ENCODE measurements at regions not wholly inside any gene's neighbourhood (a gene's known extent, or its start where the extent isn't known, plus 50 kb on each side); places are given as distances from the start of the nearest gene placed in this dataset.

DNA sequence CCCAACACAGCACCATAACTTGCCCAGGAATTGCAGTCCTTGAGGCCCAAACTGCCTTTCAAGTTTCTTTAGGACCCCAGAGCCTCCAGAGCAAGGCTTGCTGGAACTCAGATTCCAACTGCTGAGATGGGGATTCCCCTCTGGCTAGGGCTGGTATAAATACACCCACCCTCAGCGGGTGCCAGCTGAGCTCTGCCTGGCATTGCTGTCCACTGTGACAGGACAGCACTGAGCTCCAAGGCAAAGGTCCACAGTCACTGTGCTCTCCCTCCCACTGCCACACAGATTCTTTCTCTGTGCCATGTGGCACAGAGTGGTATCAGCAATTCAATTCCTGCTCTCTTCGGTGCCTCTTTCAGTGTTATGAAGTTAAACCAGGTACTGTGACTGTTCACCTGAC lies 304.2 kb upstream of the LMCD1 start:
- Histone ChIP-seq H3K36me3 (ENCODE audit: insufficient read depth, low read length) (no peaks in the 10 kb centered on the region), H3K27me3 (ENCODE audit: control insufficient read depth in 1 of 2, insufficient read depth in 2 of 2, low read length in 2 of 2) (no peaks in the 10 kb centered on the region), H3K27ac (ENCODE audit: low read depth in 1 of 2, low read length in 2 of 2) (no peak overlapping the region), H3K4me1 (ENCODE audit: insufficient read depth, low read length) (no peaks in the 10 kb centered on the region), H3K9me3 (ENCODE audit: control insufficient read depth in 1 of 2, insufficient read depth in 1 of 2, low read length in 2 of 2) (no peaks in the 10 kb centered on the region), H3K4me3 (ENCODE audit: low read length) (no peak overlapping the region)
- TF ChIP-seq, protein P1, sequence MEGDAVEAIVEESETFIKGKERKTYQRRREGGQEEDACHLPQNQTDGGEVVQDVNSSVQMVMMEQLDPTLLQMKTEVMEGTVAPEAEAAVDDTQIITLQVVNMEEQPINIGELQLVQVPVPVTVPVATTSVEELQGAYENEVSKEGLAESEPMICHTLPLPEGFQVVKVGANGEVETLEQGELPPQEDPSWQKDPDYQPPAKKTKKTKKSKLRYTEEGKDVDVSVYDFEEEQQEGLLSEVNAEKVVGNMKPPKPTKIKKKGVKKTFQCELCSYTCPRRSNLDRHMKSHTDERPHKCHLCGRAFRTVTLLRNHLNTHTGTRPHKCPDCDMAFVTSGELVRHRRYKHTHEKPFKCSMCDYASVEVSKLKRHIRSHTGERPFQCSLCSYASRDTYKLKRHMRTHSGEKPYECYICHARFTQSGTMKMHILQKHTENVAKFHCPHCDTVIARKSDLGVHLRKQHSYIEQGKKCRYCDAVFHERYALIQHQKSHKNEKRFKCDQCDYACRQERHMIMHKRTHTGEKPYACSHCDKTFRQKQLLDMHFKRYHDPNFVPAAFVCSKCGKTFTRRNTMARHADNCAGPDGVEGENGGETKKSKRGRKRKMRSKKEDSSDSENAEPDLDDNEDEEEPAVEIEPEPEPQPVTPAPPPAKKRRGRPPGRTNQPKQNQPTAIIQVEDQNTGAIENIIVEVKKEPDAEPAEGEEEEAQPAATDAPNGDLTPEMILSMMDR (IDR thresholded peaks at IDR 0.05) = no peak
- Mint-ChIP-seq H3K4me3 (no peak overlapping the region), H3K27ac (no peak overlapping the region), H3K27me3 (peaks cover 12% of the 10 kb centered on the region), H3K9me3 (no peaks in the 10 kb centered on the region), H3K36me3 (ENCODE audit: low read depth) (no peaks in the 10 kb centered on the region), H3K4me1 (ENCODE audit: low read depth) (no peaks in the 10 kb centered on the region)
- CTCF ChIA-PET = no interaction called here
- no peak for ATAC-seq (ENCODE audit: poor library complexity)
- no peak for DNase-seq
- intact Hi-C loops (cut with DNase I, micrococcal nuclease) = no loop called here
- POLR2A ChIA-PET = no interaction called here

DNA sequence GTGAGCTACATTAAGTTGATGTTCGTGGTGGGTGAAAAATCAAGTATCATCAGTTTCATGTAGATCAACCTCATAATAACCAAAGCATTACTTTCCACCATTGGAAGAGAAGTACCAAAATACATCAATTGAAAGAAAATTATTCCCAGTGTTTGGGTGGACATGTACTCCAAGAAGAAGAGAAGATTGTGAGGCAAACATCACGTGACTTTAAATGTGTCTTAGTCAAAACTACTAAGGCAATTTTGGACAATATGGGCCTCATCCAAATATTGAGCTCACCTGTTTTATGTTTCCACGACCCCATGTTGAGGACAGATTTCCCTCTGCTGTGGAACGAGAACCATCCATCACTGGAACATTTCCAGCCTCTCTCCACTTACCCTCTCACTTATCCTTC lies 303.0 kb upstream of the LMCD1 start:
- H3K9me3 ChIP-seq (ENCODE audit: control insufficient read depth in 1 of 2, insufficient read depth in 1 of 2, low read length in 2 of 2) = no peaks in the 10 kb centered on the region
- CTCF ChIA-PET = no interaction called here
- Mint-ChIP-seq H3K27me3 (peaks cover 12% of the 10 kb centered on the region), H3K36me3 (ENCODE audit: low read depth) (no peaks in the 10 kb centered on the region), H3K4me3 (no peak overlapping the region), H3K9me3 (no peaks in the 10 kb centered on the region), H3K27ac (no peak overlapping the region), H3K4me1 (ENCODE audit: low read depth) (no peaks in the 10 kb centered on the region)
- H3K27me3 ChIP-seq (ENCODE audit: control insufficient read depth in 1 of 2, insufficient read depth in 2 of 2, low read length in 2 of 2) = no peaks in the 10 kb centered on the region
- H3K4me1 ChIP-seq (ENCODE audit: insufficient read depth, low read length) = no peaks in the 10 kb centered on the region
- no peak for DNase-seq
- POLR2A ChIA-PET = no interaction called here
- no peak overlapping the region for H3K4me3 ChIP-seq (ENCODE audit: low read length)
- no peak for ATAC-seq (ENCODE audit: poor library complexity)
- H3K36me3 ChIP-seq (ENCODE audit: insufficient read depth, low read length) = no peaks in the 10 kb centered on the region
- H3K27ac ChIP-seq (ENCODE audit: low read depth in 1 of 2, low read length in 2 of 2) = no peak overlapping the region
- intact Hi-C loops (cut with DNase I, micrococcal nuclease) = no loop called here
- TF ChIP-seq, protein P1 (IDR thresholded peaks at IDR 0.05) = no peak

DNA sequence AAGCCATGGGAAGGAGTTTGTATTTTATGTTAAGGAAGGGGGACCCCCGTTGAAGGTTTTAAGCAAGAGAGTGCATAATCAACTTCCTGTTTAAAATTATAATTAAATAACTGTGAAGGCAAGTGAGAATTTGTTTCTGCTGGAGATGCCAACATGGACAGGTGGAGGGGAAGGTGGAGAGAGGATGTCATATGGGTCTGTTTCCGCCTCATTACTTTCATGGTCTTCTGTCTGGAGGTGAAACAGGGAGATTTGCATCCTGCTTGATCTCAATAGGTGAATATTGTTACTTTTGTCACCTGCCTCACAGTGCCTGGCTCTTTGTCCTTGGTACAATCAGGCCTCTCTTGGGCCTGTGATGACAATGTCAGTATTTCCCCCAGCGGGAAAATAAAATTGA lies 300.6 kb upstream of the LMCD1 start:
- Mint-ChIP-seq H3K27me3 (peaks cover 3% of the 10 kb centered on the region), H3K4me3 (no peak overlapping the region), H3K27ac (no peak overlapping the region), H3K36me3 (ENCODE audit: low read depth) (no peaks in the 10 kb centered on the region), H3K9me3 (no peaks in the 10 kb centered on the region), H3K4me1 (ENCODE audit: low read depth) (no peaks in the 10 kb centered on the region)
- TF ChIP-seq, protein P1 (IDR thresholded peaks at IDR 0.05) = no peak
- Histone ChIP-seq H3K27ac (ENCODE audit: low read depth in 1 of 2, low read length in 2 of 2) (no peak overlapping the region), H3K4me1 (ENCODE audit: insufficient read depth, low read length) (no peaks in the 10 kb centered on the region), H3K36me3 (ENCODE audit: insufficient read depth, low read length) (no peaks in the 10 kb centered on the region), H3K9me3 (ENCODE audit: control insufficient read depth in 1 of 2, insufficient read depth in 1 of 2, low read length in 2 of 2) (no peaks in the 10 kb centered on the region), H3K4me3 (ENCODE audit: low read length) (no peak overlapping the region), H3K27me3 (ENCODE audit: control insufficient read depth in 1 of 2, insufficient read depth in 2 of 2, low read length in 2 of 2) (no peaks in the 10 kb centered on the region)
- POLR2A ChIA-PET = no interaction called here
- ATAC-seq (ENCODE audit: poor library complexity) (no peak), DNase-seq (no peak)
- intact Hi-C loops (cut with DNase I, micrococcal nuclease) = no loop called here
- CTCF ChIA-PET = no interaction called here

All from CD4-positive, alpha-beta T cell (primary cell).